Stimulated activated effector memory CD8-positive, alpha-beta T cell treated with anti-CD3 and anti-CD28 coated beads, Interleukin-12 subunit alpha, Interleukin-12 subunit beta, amount 100 ng/mL, for 72 hours (primary cell): ENCODE measurements at regions not wholly inside any gene's neighbourhood (a gene's known extent, or its start where the extent isn't known, plus 50 kb on each side); places are given as distances from the start of the nearest gene placed in this dataset.

Experiments used
- ATAC-seq: fragments of 150-1000 bp; cut with Tn5 transposase; 2 replicates; pipeline ENCODE4 v1.10.0; 2021
- DNase-seq, 2 donors: peaks; one replicate each; pipeline ENCODE4 v3.0.0; 2021 to 2022; ENCODE audit warnings: low spot score in 2 of 2
- H3K27ac Mint-ChIP-seq: one replicate; pipeline ENCODE4 v1.8.0; 2022; ENCODE audit warnings: mild to moderate bottlenecking, mixed read lengths
- H3K36me3 Mint-ChIP-seq: one replicate; pipeline ENCODE4 v1.8.0; 2022; ENCODE audit warnings: mild to moderate bottlenecking, mixed read lengths
- H3K4me1 Mint-ChIP-seq: one replicate; pipeline ENCODE4 v1.8.0; 2022; ENCODE audit warnings: mixed read lengths
- H3K4me3 Mint-ChIP-seq: one replicate; pipeline ENCODE4 v1.8.0; 2022; ENCODE audit warnings: mild to moderate bottlenecking, mixed read lengths
- H3K9me3 Mint-ChIP-seq: one replicate; pipeline ENCODE4 v1.8.0; 2022; ENCODE audit warnings: mixed read lengths

DNA sequence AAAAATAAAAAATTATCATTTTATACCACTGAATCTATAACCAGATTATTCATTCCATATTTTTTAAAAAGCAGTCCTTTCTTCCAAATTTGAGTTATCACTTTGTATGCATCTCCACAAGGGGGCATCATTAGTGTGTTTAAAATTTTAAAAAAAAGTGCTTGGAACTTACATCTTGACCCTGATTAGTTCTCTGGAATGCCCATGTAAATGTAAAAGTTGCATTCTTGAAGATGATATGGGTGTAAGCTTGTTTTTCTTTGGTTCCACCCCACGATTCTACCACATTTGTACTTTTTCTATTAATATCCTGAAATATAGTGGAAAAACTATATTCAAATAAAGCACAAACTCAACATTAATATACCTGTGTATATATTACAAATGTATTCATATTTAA lies 144.9 kb downstream of the ELAPOR2 start:
- no peak for DNase-seq
- H3K9me3 Mint-ChIP-seq = no peaks in the 10 kb centered on the region
- no peak overlapping the region for H3K4me3 Mint-ChIP-seq
- H3K4me1 Mint-ChIP-seq = no peaks in the 10 kb centered on the region
- H3K27ac Mint-ChIP-seq = no peak overlapping the region
- no peak for ATAC-seq
- H3K36me3 Mint-ChIP-seq = peaks cover 7% of the 10 kb centered on the region
